GM23338 (cell line): ENCODE measurements at regions not wholly inside any gene's neighbourhood (a gene's known extent, or its start where the extent isn't known, plus 50 kb on each side); places are given as distances from the start of the nearest gene placed in this dataset.

Source experiments
- ATAC-seq: fragments of 200-7000 bp; cut with Tn5 transposase; 3 replicates; pipeline ENCODE4 v1.9.1; 2020
- DNase-seq: peaks from one replicate; pipeline ENCODE4 v3.0.0-alpha.2; 2015; ENCODE audit warnings: low spot score
- H2AFZ ChIP-seq: fragments of 200-600 bp; sonication (generic); 2 replicates; pipeline ENCODE4 v1.8.0; 2016; ENCODE audit warnings: antibody characterized with exemption, mild to moderate bottlenecking, moderate library complexity
- H3F3A ChIP-seq: fragments of 200-600 bp; sonication (generic); replicated peaks from 2 replicates; pipeline ENCODE4 v1.8.0; 2017; ENCODE audit warnings: antibody characterized with exemption, mixed run types, low read depth
- H3K27ac ChIP-seq: fragments of 200-600 bp; sonication (generic); 2 replicates; pipeline ENCODE4 v1.6.1; 2016; ENCODE audit warnings: low read depth
- H3K27me3 ChIP-seq: fragments of 200-600 bp; sonication (generic); 2 replicates; pipeline ENCODE4 v1.8.0; 2016; ENCODE audit warnings: mild to moderate bottlenecking, mixed run types, moderate library complexity; ENCODE audit not compliant: insufficient read depth
- H3K36me3 ChIP-seq: fragments of 200-600 bp; sonication (generic); 2 replicates; pipeline ENCODE4 v1.8.0; 2016; ENCODE audit warnings: mild to moderate bottlenecking; ENCODE audit not compliant: insufficient read depth
- H3K4me1 ChIP-seq: fragments of 200-600 bp; sonication (generic); 2 replicates; pipeline ENCODE4 v1.8.0; 2016; ENCODE audit warnings: mild to moderate bottlenecking, moderate library complexity; ENCODE audit not compliant: insufficient read depth
- H3K4me2 ChIP-seq: fragments of 200-600 bp; sonication (generic); 2 replicates; pipeline ENCODE4 v1.7.1; 2017; ENCODE audit warnings: mixed run types
- H3K4me3 ChIP-seq: fragments of 200-600 bp; sonication (generic); 2 replicates; pipeline ENCODE4 v1.6.1; 2016; ENCODE audit warnings: mixed run types
- H3K79me2 ChIP-seq: fragments of 200-600 bp; sonication (generic); replicated peaks from 2 replicates; pipeline ENCODE4 v1.8.0; 2017; ENCODE audit warnings: mild to moderate bottlenecking; ENCODE audit not compliant: insufficient read depth
- H3K9me2 ChIP-seq: fragments of 200-600 bp; sonication (generic); 2 replicates; pipeline ENCODE4 v1.8.0; 2017; ENCODE audit not compliant: insufficient read depth
- H4K20me1 ChIP-seq: fragments of 200-600 bp; sonication (generic); replicated peaks from 2 replicates; pipeline ENCODE4 v1.8.0; 2017; ENCODE audit warnings: mild to moderate bottlenecking; ENCODE audit not compliant: insufficient read depth
- H3K27ac Mint-ChIP-seq: 2 replicates; pipeline ENCODE4 v1.8.0; 2020; ENCODE audit warnings: inconsistent platforms, mild to moderate bottlenecking, moderate library complexity, mixed read lengths
- H3K27me3 Mint-ChIP-seq: 3 replicates; pipeline ENCODE4 v1.8.0; 2022; ENCODE audit warnings: low read depth, mild to moderate bottlenecking, moderate library complexity, mixed read lengths, inconsistent platforms; ENCODE audit not compliant: insufficient read depth, poor library complexity
- H3K36me3 Mint-ChIP-seq: 3 replicates; pipeline ENCODE4 v1.8.0; 2021; ENCODE audit warnings: low read depth, mild to moderate bottlenecking, inconsistent platforms, moderate library complexity, mixed read lengths
- H3K4me1 Mint-ChIP-seq: 3 replicates; pipeline ENCODE4 v1.8.0; 2020; ENCODE audit warnings: mild to moderate bottlenecking, inconsistent platforms, mixed read lengths
- H3K4me3 Mint-ChIP-seq: 3 replicates; pipeline ENCODE4 v1.8.0; 2021; ENCODE audit warnings: moderate library complexity, mild to moderate bottlenecking, inconsistent platforms, mixed read lengths
- H3K9me3 Mint-ChIP-seq: 3 replicates; pipeline ENCODE4 v1.8.0; 2020; ENCODE audit warnings: moderate library complexity, mild to moderate bottlenecking, inconsistent platforms, mixed read lengths
- CREB1 ChIP-seq: fragments of 250-450 bp; sonication (Bioruptor Pico); IDR thresholded peaks from 2 replicates; pipeline ENCODE4 v1.5.0; 2020; ENCODE audit warnings: low read depth, mild to moderate bottlenecking, moderate library complexity
- EZH2 ChIP-seq: fragments of 200-600 bp; sonication (generic); IDR thresholded peaks from one replicate; pipeline ENCODE4 v1.8.0; 2017; ENCODE audit warnings: antibody characterized with exemption, mild to moderate bottlenecking, low read depth; ENCODE audit not compliant: unreplicated experiment
- JUNB ChIP-seq: IDR thresholded peaks from one replicate; pipeline ENCODE4 v1.6.1; 2016; ENCODE audit warnings: antibody characterized with exemption; ENCODE audit not compliant: unreplicated experiment
- NANOG ChIP-seq: IDR thresholded peaks from 2 replicates; pipeline ENCODE4 v1.6.1; 2016; ENCODE audit warnings: antibody characterized with exemption, borderline replicate concordance
- POLR2AphosphoS5 ChIP-seq: IDR thresholded peaks from 2 replicates; pipeline ENCODE4 v1.6.1; 2016; ENCODE audit warnings: antibody characterized with exemption, low read depth
- STAT1 ChIP-seq: IDR thresholded peaks from one replicate; pipeline ENCODE4 v1.6.1; 2016; ENCODE audit warnings: antibody characterized with exemption; ENCODE audit not compliant: unreplicated experiment
- ZNF114 ChIP-seq: fragments of 250-450 bp; sonication (Bioruptor Pico); IDR thresholded peaks from 2 replicates; pipeline ENCODE4 v1.5.0; 2020; ENCODE audit warnings: mild to moderate bottlenecking, moderate library complexity
- ZNF331 ChIP-seq: fragments of 250-450 bp; sonication (Bioruptor Pico); IDR thresholded peaks from 2 replicates; pipeline ENCODE4 v1.5.0; 2020; ENCODE audit warnings: low read depth, mild to moderate bottlenecking, moderate library complexity
- TF ChIP-seq, protein P1 (sequence below): fragments of 250-450 bp; sonication (Bioruptor Pico); IDR thresholded peaks from 2 replicates; pipeline ENCODE4 v1.5.0; 2020; ENCODE audit warnings: mild to moderate bottlenecking, moderate library complexity
- TF ChIP-seq, protein P2 (sequence below): IDR thresholded peaks from one replicate; pipeline ENCODE4 v1.6.1; 2018; ENCODE audit warnings: antibody characterized with exemption; ENCODE audit not compliant: unreplicated experiment
- TF ChIP-seq, protein P3 (sequence below): IDR thresholded peaks from 2 replicates; pipeline ENCODE4 v1.6.1; 2016; ENCODE audit warnings: antibody characterized with exemption

DNA sequence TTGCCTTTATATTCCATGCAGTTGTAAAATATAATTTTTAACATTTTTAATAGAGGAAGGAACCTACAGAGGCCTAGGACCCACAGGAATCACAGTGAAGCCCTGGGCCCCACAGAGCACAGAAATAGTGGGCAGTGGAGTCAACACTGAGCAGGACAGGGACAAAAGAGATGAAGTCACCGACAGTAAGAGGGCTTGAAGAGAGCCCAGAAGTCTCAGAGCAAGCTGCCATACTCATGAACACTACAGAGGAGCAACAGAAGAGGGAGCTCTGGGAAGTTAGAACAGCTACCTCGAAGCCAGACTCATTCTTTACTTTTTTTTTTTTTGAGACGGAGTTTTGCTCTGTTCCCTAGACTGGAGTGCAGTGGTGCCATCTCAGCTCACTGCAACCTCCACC, 149.3 kb upstream of the TENM3 start (continued):
- TF ChIP-seq STAT1 = no peak
- TF ChIP-seq CREB1 = no peak

DNA sequence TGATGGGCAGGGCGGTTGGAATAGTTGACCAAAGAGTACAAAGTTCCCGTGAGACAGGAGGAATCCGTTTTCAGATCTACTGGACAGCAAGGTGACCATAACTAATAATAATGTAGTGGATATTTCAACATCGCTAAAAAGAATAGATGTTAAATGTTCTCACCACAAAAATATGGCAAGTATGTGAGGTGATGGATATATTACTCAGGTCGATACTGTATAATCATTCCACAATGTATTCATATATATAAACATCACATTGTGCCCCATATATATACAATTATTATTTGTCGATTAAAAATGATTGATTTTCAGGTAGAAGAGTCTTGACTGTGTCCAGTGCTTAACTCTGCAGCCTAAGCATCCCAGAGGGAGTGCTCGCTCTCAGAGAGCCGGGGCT, 141.6 kb upstream of the TENM3 start:
- Histone ChIP-seq H3F3A (no peaks in the 10 kb centered on the region), H3K4me2 (no peak overlapping the region), H3K27me3 (no peaks in the 10 kb centered on the region), H3K36me3 (no peaks in the 10 kb centered on the region), H3K4me3 (no peak overlapping the region), H3K27ac (no peak overlapping the region), H4K20me1 (no peaks in the 10 kb centered on the region), H3K79me2 (no peaks in the 10 kb centered on the region), H2AFZ (no peak overlapping the region), H3K4me1 (no peaks in the 10 kb centered on the region; the same call in 1 of the 2 replicates), H3K9me2 (no peaks in the 10 kb centered on the region)
- DNase-seq (no peak), ATAC-seq (no peak)
- Mint-ChIP-seq H3K4me3 (no peak overlapping the region), H3K36me3 (no peaks in the 10 kb centered on the region), H3K9me3 (no peaks in the 10 kb centered on the region), H3K4me1 (peaks cover 4% of the 10 kb centered on the region; the same call in 2 of the 3 replicates), H3K27ac (no peak overlapping the region), H3K27me3 (no peaks in the 10 kb centered on the region)
- no peak for TF ChIP-seq ZNF114 (CRISPR knock-in tag)

DNA sequence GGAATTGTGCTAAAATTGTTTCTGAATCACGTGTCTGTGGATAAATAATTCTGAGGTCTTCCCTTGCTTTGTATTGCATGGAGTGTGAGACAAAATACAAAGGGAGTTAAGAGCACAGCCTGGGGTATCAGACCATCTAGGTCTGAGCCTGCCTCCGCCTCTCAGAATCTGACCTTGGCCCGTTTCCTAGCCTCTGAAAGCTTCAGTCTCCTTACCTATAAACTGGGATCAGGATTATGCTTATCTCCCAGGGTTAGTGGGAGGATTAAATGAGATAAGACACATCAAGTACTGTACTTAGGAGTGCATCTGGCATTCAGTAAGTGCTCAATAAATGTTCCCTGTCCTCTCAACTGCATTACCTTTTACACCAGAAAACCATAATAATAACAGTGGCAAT, 140.6 kb upstream of the TENM3 start:
- Histone ChIP-seq H3K27ac (no peak overlapping the region), H3K27me3 (no peaks in the 10 kb centered on the region), H3K36me3 (no peaks in the 10 kb centered on the region), H3K79me2 (no peaks in the 10 kb centered on the region), H3K9me2 (no peaks in the 10 kb centered on the region), H4K20me1 (no peaks in the 10 kb centered on the region), H2AFZ (no peak overlapping the region; the same call in 1 of the 2 replicates), H3K4me1 (no peaks in the 10 kb centered on the region; the same call in 1 of the 2 replicates), H3K4me2 (no peak overlapping the region), H3F3A (no peaks in the 10 kb centered on the region), H3K4me3 (no peak overlapping the region)
- no peaks in the 10 kb centered on the region for H3K36me3 Mint-ChIP-seq
- H3K27me3 Mint-ChIP-seq = no peaks in the 10 kb centered on the region
- no peak for DNase-seq
- no peak overlapping the region for H3K27ac Mint-ChIP-seq
- peaks cover 4% of the 10 kb centered on the region; the same call in 2 of the 3 replicates for H3K4me1 Mint-ChIP-seq
- H3K4me3 Mint-ChIP-seq = no peak overlapping the region
- H3K9me3 Mint-ChIP-seq = no peaks in the 10 kb centered on the region
- ATAC-seq = no peak
- TF ChIP-seq JUNB (no peak), EZH2 (no peak), ZNF331 (CRISPR knock-in tag) (no peak), NANOG (no peak), POLR2AphosphoS5 (no peak), ZNF114 (CRISPR knock-in tag) (no peak)
- TF ChIP-seq, protein P1, sequence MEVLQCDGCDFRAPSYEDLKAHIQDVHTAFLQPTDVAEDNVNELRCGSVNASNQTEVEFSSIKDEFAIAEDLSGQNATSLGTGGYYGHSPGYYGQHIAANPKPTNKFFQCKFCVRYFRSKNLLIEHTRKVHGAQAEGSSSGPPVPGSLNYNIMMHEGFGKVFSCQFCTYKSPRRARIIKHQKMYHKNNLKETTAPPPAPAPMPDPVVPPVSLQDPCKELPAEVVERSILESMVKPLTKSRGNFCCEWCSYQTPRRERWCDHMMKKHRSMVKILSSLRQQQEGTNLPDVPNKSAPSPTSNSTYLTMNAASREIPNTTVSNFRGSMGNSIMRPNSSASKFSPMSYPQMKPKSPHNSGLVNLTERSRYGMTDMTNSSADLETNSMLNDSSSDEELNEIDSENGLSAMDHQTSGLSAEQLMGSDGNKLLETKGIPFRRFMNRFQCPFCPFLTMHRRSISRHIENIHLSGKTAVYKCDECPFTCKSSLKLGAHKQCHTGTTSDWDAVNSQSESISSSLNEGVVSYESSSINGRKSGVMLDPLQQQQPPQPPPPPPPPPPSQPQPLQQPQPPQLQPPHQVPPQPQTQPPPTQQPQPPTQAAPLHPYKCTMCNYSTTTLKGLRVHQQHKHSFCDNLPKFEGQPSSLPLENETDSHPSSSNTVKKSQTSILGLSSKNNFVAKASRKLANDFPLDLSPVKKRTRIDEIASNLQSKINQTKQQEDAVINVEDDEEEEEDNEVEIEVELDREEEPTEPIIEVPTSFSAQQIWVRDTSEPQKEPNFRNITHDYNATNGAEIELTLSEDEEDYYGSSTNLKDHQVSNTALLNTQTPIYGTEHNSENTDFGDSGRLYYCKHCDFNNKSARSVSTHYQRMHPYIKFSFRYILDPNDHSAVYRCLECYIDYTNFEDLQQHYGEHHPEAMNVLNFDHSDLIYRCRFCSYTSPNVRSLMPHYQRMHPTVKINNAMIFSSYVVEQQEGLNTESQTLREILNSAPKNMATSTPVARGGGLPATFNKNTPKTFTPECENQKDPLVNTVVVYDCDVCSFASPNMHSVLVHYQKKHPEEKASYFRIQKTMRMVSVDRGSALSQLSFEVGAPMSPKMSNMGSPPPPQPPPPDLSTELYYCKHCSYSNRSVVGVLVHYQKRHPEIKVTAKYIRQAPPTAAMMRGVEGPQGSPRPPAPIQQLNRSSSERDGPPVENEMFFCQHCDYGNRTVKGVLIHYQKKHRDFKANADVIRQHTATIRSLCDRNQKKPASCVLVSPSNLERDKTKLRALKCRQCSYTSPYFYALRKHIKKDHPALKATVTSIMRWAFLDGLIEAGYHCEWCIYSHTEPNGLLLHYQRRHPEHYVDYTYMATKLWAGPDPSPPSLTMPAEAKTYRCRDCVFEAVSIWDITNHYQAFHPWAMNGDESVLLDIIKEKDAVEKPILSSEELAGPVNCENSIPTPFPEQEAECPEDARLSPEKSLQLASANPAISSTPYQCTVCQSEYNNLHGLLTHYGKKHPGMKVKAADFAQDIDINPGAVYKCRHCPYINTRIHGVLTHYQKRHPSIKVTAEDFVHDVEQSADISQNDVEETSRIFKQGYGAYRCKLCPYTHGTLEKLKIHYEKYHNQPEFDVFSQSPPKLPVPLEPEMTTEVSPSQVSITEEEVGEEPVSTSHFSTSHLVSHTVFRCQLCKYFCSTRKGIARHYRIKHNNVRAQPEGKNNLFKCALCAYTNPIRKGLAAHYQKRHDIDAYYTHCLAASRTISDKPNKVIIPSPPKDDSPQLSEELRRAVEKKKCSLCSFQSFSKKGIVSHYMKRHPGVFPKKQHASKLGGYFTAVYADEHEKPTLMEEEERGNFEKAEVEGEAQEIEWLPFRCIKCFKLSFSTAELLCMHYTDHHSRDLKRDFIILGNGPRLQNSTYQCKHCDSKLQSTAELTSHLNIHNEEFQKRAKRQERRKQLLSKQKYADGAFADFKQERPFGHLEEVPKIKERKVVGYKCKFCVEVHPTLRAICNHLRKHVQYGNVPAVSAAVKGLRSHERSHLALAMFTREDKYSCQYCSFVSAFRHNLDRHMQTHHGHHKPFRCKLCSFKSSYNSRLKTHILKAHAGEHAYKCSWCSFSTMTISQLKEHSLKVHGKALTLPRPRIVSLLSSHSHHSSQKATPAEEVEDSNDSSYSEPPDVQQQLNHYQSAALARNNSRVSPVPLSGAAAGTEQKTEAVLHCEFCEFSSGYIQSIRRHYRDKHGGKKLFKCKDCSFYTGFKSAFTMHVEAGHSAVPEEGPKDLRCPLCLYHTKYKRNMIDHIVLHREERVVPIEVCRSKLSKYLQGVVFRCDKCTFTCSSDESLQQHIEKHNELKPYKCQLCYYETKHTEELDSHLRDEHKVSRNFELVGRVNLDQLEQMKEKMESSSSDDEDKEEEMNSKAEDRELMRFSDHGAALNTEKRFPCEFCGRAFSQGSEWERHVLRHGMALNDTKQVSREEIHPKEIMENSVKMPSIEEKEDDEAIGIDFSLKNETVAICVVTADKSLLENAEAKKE (CRISPR knock-in tag) = no peak
- TF ChIP-seq, protein P2, sequence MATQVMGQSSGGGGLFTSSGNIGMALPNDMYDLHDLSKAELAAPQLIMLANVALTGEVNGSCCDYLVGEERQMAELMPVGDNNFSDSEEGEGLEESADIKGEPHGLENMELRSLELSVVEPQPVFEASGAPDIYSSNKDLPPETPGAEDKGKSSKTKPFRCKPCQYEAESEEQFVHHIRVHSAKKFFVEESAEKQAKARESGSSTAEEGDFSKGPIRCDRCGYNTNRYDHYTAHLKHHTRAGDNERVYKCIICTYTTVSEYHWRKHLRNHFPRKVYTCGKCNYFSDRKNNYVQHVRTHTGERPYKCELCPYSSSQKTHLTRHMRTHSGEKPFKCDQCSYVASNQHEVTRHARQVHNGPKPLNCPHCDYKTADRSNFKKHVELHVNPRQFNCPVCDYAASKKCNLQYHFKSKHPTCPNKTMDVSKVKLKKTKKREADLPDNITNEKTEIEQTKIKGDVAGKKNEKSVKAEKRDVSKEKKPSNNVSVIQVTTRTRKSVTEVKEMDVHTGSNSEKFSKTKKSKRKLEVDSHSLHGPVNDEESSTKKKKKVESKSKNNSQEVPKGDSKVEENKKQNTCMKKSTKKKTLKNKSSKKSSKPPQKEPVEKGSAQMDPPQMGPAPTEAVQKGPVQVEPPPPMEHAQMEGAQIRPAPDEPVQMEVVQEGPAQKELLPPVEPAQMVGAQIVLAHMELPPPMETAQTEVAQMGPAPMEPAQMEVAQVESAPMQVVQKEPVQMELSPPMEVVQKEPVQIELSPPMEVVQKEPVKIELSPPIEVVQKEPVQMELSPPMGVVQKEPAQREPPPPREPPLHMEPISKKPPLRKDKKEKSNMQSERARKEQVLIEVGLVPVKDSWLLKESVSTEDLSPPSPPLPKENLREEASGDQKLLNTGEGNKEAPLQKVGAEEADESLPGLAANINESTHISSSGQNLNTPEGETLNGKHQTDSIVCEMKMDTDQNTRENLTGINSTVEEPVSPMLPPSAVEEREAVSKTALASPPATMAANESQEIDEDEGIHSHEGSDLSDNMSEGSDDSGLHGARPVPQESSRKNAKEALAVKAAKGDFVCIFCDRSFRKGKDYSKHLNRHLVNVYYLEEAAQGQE = no peak
- TF ChIP-seq, protein P3, sequence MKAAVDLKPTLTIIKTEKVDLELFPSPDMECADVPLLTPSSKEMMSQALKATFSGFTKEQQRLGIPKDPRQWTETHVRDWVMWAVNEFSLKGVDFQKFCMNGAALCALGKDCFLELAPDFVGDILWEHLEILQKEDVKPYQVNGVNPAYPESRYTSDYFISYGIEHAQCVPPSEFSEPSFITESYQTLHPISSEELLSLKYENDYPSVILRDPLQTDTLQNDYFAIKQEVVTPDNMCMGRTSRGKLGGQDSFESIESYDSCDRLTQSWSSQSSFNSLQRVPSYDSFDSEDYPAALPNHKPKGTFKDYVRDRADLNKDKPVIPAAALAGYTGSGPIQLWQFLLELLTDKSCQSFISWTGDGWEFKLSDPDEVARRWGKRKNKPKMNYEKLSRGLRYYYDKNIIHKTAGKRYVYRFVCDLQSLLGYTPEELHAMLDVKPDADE = no peak
